RPMI8226 (cell line): ENCODE measurements at regions not wholly inside any gene's neighbourhood (a gene's known extent, or its start where the extent isn't known, plus 50 kb on each side); places are given as distances from the start of the nearest gene placed in this dataset.

Experiments
- DNase-seq: peaks from one replicate; pipeline ENCODE4 v3.0.0-alpha.2; 2015

DNA sequence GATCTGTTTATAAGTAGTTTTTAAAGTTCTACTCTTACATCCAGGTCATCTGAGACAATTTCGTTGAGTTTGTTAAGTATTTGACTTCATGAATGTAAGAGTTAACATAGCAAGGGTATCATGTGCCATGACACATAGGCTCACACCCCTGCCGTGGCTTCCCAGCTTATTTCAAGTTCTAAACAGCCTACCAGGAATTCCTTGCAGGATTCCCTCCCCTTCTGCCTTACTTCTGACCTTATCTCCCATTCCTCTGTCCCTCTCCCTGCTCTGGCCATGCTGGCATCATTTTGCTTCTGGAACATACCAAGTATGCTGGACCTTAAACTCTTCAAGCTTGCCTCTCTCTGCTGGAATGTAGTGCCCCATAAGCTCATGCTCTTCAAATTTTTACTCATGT, 369.9 kb upstream of the PCDH7 start:
- no peak for DNase-seq

DNA sequence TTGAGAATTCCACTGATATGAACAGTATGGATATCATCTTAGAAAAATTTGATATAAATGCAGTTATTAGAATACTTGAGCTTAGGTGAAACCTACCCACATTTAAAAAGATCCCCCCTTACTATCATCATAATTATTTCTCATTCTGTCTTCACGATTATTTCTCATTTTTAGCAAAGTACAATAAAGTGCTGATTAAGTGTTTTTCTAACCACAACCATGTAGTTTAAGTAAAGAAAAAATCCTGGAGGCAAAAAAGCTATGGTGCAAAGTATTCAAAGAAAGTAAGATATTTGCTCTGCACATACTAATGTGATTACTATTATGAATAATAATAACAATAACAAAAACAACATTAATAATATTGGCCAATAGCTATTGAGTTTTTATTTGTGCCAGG, 365.6 kb upstream of the PCDH7 start:
- no peak for DNase-seq

DNA sequence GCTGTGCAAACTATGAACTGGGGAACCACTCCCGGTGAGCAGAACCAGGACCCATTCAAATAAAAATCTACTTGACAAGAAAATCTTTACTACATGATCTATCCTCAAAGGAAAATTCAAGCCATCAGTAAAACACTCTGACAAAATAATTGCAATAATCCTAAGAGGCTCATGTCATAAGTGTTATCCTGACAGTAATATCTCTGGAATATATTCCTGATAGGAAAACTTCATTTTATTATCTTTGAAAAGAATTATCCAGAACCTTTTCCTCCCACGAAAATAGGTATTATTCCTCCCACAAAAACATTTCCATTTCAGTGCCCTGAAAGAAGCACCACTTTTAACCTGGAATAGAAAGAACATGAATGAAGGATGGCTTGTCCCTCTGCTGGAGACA, 357.7 kb upstream of the PCDH7 start:
- DNase-seq: no peak

DNA sequence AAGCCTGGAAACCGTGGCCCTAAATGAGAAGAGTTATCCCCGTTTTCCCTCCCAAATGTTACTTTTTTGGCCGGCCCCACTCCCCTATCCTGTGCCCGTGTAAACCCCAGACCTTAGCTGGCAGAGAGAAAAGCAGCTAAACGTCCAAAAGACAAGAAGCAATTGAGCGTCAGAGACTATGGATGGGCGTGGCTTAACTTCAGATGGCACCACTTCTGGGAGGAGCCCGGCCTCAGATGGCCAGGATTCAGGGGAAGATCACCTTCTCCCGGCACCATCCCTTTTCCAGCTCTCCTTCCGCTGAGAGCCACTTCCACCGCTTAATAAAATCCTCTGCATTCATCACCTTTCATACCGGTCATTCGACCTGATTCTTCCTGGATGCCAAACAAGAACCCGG, 350.1 kb upstream of the PCDH7 start:
- DNase-seq: no peak

DNA sequence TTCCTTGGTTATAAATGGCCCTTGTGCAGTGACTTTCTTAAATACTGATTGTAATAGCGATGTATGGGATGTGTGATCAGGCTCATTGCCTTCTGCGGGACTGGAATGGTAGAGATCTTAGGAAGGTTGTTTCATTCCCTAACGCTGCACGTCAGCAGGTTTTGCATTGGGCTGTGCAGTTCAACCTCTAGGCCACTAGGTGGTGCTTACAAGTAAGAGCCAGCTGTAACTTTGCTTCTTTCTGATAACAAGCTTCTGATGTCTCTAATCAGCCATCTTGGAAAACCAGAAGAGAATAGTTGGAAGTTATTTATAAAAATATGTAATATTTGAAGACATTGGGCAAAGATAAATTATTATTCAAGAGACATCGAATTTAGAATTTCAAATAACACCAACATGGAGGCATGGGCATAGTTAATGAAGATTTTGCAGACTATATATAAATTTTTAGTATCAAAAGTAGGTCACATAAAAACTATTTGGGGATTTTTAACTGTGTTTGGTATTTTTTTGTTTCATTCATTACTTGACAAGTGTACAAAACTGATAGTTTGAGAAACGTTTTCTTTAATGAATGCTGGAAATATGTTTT, 339.7 kb upstream of the PCDH7 start:
- DNase-seq: peak; percentile 47

DNA sequence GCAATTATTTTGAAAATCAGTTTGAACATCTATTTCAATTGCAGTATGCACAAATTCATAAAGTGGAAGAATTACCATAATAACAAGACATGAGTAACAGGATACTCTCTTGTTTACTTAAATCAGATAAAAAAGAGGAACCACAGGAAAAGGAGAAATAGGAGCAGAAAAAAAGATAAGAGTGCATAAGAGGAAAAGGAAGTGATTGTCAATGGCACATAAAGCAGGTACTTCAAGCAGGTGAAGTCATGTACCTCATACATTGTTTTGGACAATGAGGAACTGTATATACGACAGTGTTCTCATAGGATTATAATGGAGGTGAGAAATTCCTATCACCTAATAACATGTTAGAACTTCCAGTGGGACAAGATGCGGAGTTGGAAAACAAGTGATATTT, 334.5 kb upstream of the PCDH7 start:
- DNase-seq: no peak

DNA sequence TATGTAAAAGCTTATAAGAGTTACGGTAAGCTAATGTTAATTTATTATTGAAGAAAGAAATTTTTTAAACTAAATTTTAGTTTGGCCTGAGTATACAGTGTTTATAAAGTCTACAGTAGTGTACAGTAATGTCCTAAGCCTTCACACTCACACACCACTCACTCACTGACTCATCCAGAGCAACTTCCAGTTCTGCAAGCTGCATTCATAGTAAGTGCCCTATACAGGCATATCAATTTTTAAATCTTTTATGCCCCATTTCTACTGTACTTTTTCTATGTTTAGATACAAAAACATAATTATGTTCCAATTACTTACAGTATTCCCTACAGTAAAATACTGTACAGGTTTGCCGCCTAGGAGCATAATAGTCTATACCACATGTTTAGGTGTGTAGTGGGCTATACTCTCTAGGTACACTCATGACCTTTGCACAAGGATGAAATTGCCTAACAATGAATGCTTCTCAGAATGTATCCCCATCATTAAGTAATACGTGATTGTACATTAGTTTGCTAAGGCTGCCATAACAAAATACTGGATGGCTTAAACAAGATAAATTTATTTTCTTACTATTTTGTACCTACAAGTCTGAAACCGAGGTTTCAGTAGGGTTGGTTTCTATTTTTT, 333.8 kb upstream of the PCDH7 start:
- DNase-seq: no peak

DNA sequence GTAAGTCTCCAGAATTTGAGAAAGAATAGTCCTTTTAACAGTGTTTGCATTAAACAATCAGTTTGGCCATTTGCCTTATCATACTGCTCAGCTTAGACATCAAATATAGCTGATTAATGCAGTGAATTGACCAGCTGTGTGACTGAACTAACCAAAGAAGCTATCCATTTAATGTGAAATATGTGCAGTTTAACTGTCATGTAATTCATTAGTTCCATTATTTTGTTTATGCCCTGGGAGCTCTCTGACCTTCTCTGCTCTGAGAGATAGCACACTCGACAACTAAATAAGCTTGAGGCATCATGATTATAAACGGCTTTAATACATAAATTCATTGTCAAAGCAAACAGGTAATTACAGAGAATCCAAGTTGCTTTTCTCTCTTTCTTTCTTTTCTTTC, 324.3 kb upstream of the PCDH7 start:
- no peak for DNase-seq

DNA sequence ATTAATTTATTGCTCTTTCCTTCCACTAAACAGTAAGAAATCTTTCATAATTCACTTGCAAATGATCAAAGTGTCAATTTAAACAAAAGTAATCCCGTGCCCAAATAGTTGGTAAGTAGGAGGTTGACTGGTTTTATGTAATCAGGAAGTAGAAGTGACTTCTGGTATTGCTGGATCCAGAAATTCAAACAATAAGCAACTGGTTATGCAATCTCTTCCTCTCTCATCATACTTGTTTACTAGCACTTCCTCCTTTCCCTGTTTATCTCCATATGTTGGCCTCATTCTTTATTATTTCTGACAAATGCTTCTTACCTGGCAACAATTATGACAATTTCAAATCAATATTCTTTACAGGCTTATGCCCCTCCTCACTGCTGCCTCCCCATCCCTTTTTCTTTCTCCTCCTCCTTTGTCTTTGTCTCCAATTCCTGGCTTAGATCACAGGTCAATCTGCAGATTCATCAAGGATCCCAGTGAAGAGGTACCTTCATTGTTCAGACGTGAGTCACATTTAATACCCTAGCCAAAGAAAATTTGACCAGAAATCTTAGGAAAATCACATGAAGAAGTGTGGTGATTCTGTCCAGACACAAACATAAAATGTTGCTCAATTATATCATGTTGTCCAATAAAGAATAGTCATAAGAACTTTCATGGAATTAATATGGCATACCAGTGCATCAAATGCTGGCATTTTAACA, 323.2 kb upstream of the PCDH7 start:
- no peak for DNase-seq

DNA sequence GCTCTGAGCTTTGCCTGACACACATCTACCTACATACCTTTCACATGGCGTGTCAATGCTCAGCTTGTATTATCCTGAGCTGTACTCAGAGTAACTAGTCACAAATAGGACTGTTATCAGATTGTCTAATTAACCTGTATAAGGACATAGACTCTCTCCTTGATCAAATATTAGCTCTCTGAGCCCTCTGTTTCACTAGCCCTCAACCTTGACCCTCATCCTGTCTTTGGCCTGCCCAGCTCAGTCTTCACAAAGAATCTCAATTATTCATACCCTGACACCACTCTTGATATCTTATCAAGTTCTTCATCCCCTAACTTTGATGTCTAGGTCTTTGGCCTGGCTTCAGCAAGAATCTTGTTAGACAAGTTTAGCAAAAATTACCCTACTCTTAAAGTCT, 320.7 kb upstream of the PCDH7 start:
- DNase-seq: no peak

DNA sequence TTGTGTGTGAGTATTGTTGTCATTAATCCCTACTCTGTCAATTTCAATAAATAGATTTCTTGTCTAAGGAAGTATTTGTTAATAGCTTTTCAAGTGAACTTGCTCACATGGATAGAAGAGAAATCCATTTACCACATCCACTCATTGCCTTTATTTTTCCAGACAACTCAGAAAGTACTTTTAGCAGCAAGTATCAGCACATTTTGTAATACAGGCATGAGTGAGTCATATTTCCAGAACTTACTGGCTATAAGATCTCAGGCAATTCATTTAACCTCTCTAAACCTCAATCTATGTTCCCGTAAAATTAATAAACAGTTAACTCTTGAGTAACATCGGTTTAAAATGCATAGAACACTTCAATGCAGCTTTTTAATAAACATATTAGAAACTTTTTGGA, 317.9 kb upstream of the PCDH7 start:
- no peak for DNase-seq

DNA sequence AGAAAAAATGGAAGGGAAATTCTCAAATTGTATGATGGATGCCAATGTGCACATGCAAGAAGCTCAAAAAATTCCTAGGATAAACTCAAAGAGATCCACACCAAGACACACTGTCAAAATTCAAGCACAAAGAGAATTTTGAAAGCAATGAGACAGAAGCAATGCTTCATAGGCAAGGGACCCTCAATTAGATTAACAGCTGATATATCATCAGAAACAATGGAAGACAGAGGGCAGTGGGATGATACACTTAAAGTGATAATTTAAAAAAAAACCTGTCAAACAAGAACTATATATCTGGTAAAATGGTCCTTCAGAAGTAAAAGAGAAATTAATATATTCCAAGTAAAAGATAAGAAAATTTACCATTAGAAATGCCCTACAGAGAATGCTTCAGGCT, 306.3 kb upstream of the PCDH7 start:
- no peak for DNase-seq

DNA sequence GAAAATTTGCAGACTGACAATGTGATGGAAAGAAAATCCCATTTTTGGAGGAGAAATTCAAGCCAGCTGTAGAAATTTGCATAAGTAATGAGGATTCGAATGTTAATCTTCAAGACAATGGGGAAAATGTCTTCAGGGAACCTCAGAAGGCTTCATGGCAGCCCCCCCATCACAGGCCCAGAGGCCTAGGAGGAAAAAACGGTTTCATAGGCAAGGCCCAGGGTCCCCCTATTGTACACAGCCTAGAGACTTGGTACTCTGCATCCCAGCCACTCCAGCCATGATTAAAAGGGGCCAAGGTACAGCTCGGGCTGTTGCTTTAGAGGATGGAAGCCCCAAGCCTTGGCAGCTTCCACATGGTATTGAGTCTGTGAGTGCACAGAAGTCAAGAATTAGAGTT, 303.6 kb upstream of the PCDH7 start:
- DNase-seq: no peak

DNA sequence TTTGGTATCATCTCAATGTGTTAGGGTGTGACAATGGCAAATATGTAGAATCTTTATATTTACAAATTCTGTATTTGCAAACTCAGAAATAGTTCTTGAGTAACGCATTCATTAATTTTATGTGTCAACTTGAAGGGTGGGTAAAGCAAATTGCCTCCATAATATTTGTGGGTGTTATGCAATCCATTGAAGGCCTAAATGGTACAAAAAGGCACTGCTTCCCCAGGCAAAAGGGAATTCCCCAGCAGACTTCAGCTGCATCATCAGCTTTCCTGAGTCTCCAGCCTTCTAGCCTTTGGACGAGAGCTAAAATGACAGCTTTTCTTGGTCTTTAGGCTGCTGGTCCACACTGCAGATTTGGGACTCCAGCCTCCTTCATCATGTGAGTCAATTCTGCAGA, 292.2 kb upstream of the PCDH7 start:
- DNase-seq: no peak

DNA sequence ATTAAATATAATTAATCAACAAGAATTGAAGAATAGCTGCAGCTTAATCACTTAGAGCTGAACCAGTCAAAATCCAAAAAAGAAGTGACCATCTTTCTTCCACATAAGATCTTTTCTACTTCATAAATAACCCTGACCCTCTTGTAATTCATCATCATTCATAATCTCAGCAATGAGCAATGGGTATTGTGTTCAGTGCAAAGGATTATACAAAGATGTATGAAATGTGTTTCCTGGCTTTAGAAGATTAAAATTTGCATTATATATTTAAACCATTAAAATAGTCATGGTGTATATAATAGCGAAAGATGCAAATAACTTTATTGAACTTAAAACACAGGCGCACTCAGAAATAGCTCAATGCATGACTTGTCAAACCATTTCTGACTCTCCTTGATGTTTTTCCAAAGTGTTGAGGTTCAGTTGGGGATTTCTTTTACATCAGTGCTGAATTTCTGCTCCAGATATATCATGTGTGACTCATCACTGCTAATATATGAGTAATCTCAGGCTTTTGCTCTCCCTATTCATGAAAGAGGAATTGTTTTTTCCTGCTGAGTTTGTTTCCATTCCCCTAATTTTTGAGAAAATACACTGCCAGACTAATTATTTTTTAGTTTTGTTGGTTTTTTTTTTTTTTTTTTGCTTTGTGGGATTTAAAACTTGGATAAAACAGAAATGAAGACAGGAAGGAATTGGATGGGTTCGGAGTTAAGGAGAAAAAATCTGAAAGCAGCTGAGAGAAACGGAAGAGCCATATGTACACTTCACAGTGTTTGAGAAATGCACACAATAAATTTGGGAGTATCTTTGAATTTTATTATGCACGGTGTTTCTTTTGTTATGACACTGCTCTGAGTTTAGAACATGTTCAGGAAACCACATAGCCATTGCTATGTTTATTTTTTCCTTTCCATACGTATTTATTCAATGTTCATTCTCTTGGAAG, 290.1 kb upstream of the PCDH7 start:
- DNase-seq: no peak

DNA sequence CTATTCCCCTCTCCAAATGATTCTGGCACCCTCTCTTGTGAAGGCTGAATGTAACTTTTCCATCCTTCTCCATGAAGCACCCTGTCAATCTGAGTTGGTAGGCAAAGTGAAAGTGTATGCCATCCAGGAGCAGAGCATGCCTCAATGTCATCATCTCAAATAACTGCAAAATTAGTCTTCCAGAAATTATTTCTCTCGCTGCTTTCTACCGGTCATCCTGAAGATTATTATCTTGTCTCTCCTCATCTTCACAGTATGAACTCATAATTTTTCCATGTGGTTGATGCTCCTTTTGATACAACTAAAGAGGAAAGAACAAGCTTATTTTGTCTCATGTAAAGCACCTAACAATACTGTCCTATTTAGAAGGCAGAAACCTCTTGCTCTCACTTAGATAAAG, 285.5 kb upstream of the PCDH7 start:
- no peak for DNase-seq

DNA sequence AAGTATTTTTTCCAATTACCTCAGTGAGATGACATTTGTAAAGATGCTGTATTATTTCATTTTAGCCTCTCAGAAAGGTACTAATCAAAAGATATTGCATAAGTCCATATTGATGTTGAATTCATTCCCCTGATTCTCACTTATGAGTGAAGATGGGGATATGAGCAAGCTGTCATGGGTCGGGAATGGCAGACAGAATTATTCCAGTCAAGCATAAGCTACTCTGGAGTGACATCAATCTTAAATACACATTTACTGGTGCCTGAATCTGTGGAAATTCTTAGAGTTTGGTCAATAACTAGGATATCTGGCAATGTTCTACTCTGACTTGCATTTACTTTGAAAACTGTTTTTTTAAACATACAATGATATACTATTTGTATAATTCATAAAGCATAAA, 283.8 kb upstream of the PCDH7 start:
- no peak for DNase-seq

DNA sequence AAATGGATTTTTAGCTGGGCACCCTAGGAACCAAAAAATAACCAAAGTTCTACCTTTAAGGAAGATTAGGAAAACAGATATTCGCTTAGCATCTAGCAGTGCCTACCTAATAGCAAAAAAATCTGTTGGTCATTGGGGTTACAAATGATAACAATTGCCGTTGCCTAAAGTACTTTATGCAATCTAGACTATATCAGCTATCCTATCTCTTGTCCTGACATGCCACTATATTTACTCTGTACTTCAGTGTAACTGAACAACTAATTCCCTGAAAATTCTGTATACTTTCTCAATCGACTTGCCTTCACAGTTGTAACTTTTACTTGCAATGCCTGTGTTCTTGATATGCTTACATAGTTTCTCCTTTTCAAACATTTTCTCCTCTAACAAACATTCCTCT, 282.9 kb upstream of the PCDH7 start:
- no peak for DNase-seq

DNA sequence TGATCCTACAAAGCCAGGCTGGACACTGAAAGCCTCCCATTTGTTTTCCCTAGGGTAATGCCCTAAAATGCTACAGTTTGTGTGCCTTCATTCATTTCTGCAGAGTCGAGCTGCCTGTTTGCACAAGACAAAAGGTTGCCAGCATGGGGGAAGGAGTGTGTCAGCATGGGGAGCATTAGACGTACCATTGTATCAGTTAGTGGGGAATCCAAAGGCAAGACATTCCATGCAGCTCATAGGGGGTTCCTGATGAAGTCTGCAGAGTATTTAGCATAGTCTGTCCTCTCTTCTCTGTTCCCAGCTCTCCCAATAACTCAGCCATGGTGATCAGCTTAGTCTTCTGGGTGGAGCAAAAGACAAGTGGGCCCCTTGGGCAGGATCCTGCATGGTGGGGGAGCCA, 276.9 kb upstream of the PCDH7 start:
- DNase-seq: no peak

DNA sequence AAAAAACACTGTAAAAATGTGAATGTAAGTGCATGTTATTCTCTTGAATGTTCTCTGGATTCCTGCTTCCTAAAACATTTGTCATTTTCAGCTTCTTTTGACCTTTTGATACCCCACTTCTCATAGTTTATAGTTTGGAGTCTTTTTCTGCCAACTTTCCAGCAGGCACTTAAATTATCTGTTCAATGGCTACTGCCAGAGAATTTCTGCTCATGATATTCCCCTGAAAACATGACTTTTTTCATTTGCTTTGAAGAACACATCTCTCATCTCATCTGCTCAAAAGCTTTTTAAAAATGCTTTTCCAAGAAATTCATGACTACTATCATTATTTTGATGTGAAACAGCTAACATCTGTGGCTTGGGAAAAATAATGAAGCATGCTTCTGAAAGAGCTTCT, 269.7 kb upstream of the PCDH7 start:
- DNase-seq: no peak

DNA sequence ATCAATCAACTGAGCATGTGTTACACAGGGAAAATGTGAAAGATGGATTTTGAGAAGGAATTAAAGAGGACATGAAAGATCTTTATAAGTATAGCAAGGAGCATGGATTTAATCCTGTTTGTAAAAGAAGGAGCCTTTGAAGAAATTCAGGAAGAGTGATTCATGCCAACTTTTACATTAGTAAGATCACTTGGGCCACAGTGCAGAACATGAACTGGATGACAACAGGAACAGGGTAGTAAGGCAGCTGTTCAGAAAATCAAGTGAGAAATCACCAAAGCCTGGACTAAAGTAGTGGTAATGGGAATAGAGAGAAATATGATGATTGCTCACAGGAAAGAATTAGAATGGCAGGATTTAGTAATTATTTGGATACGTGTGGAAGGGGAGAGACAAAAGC, 265.7 kb upstream of the PCDH7 start:
- no peak for DNase-seq

DNA sequence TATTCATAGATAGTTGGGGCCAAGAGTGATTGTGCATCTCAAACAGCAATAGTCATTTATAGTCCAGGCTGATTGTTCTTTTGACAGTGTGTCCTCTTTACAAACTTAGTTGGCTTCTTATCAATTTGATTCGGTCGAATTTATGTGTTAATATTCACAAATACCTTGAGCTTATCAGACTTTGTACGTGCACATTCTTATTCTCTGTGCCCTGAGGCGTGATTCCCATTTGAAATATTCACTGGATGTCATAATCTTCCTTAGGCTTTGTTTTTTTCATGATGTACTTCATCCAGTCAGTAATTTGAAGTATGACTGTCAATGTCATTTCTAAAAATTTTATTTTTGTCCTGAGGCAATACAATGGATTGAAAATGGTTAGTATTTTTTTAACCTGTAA, 263.5 kb upstream of the PCDH7 start:
- no peak for DNase-seq

DNA sequence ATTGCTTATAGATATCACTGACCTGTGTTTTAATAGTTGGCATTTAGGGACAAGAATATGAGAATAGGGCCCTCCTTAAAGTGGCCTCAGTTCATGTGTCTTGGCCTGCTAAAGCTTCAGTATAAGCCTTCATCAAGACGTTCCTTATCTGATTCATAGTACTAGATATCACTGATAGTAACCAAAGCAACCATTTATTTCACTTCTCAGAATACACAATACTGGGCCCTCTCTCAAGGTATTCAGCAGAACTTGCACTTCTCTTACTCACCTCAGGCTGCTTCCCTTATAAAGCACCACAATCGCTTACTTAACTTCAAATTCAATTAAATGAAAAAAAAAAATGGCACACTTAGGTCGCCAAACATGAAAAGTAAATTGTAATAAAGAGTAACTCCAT, 259.4 kb upstream of the PCDH7 start:
- DNase-seq: no peak

DNA sequence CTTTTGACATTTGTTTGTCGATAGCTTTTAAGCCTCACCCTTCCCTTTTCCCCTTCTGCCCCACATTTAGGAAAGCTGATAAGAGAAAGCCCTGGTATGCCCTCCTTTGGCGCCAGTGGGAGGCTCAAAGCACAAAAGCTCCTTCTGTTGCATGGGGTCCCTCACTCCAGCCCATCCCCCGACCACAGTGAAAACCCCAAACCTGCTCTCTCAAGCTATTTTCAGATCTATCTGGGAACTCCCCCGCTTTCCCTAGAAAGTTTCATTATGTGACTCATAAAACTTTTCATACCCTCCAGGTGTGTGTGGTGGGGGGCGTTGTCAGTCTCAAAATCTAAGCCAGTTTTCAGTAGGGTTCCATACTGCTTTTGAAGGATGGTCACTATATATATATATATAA, 259.0 kb upstream of the PCDH7 start:
- no peak for DNase-seq
